Activated CD8-positive, alpha-beta memory T cell treated with anti-CD3 and anti-CD28 coated beads, Interleukin-2, amount 50 U/mL, for 48 hours (primary cell): ENCODE measurements at regions not wholly inside any gene's neighbourhood (a gene's known extent, or its start where the extent isn't known, plus 50 kb on each side); places are given as distances from the start of the nearest gene placed in this dataset.

Experiments used
- DNase-seq: peaks from one replicate; pipeline ENCODE4 v3.0.0-alpha.2; 2020

GRCh38 chr18:22325396-22325795, 92.3 kb downstream of the CTAGE1 start:
- no peak for DNase-seq

- no peak for DNase-seq
Observed at GRCh38 chr18:22324191-22325131, 93.3 kb downstream of the CTAGE1 start.

- DNase-seq, result no peak
Observed at GRCh38 chr18:22322243-22322691, 95.4 kb downstream of the CTAGE1 start.

- no peak for DNase-seq
Observed at GRCh38 chr18:22320771-22321170, 96.9 kb downstream of the CTAGE1 start.

GRCh38 chr18:22320155-22320554, 97.6 kb downstream of the CTAGE1 start:
- no peak for DNase-seq

GRCh38 chr18:22318745-22319407, 98.8 kb downstream of the CTAGE1 start:
- no peak for DNase-seq

GRCh38 chr18:22314420-22314819, 103.3 kb downstream of the CTAGE1 start:
- no peak for DNase-seq

GRCh38 chr18:22314001-22314400, 103.7 kb downstream of the CTAGE1 start:
- DNase-seq, result no peak

GRCh38 chr18:22311301-22311700, 106.4 kb downstream of the CTAGE1 start:
- DNase-seq, result no peak

GRCh38 chr18:22309191-22309590, 108.5 kb downstream of the CTAGE1 start:
- no peak for DNase-seq

GRCh38 chr18:22307528-22307927, 110.2 kb downstream of the CTAGE1 start:
- DNase-seq, result no peak

GRCh38 chr18:22303927-22304326, 113.8 kb downstream of the CTAGE1 start:
- DNase-seq, result no peak

GRCh38 chr18:22302144-22302543, 115.6 kb downstream of the CTAGE1 start:
- DNase-seq, result no peak

- DNase-seq, result no peak
Observed at GRCh38 chr18:22300665-22301636, 116.8 kb downstream of the CTAGE1 start.

- DNase-seq, result no peak
Observed at GRCh38 chr18:22297008-22297407, 120.7 kb downstream of the CTAGE1 start.

GRCh38 chr18:22296304-22296703, 121.4 kb downstream of the CTAGE1 start:
- DNase-seq, result no peak

GRCh38 chr18:22293417-22293816, 124.0 kb downstream of the GATA6 start:
- no peak for DNase-seq

GRCh38 chr18:22290004-22290403, 120.6 kb downstream of the GATA6 start:
- no peak for DNase-seq

- DNase-seq, result no peak
Observed at GRCh38 chr18:22286585-22286984, 117.2 kb downstream of the GATA6 start.

- DNase-seq, result no peak
Observed at GRCh38 chr18:22285361-22286140, 116.2 kb downstream of the GATA6 start.

GRCh38 chr18:22284581-22285360, 115.4 kb downstream of the GATA6 start:
- no peak for DNase-seq
